HPDE6-E6E7 (cell line): ENCODE measurements at regions not wholly inside any gene's neighbourhood (a gene's known extent, or its start where the extent isn't known, plus 50 kb on each side); places are given as distances from the start of the nearest gene placed in this dataset.

Experiments
- DNase-seq: peaks from one replicate; pipeline ENCODE4 v3.0.0; 2011; ENCODE audit warnings: missing footprints; ENCODE audit errors: extremely low spot score

- no peak for DNase-seq
Observed at GRCh38 chr3:150268426-150269391, 139.4 kb upstream of the TSC22D2 start.

DNA sequence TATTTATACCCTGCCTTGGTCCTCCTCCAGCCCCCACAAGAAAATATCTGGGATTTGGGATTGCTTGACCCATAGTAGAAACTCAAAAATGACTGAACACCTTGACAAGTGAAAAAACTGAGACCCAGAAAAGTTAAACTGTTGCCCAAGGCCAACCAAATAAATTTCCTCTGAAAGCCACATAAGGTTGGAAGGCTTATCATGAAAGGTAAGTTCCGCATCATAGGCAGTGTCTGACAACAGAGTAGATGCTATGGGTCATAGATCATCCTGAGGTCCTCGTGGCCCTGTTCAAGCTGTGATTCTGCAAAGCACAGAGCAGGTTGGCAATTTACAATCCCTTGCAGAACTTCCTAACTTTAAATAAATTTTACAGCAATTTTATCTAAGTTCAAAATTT lies 140.8 kb upstream of the TSC22D2 start:
- no peak for DNase-seq

DNA sequence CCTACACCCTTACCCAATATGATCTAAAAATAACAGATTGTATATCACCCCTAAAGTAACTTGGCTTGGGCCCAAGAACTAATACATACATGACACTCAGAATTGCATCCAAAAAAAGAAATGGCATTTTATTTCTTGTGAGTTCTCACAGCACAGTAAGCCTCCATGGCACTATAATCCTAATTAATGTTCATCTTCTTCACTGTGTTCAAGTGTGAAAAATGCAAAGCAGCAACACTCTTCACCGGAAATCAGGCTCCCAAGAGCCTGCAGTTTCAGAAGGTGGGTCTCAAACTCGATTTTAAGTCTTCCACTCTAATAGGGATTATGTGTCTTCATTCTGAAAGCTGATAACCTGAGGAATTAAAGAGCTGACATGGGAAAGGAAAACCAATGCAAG lies 142.8 kb upstream of the TSC22D2 start:
- DNase-seq: no peak

GRCh38 chr3:150264561-150265279 lies 143.4 kb upstream of the TSC22D2 start:
- no peak for DNase-seq

- DNase-seq: no peak
Observed at GRCh38 chr3:150261958-150262357, 146.1 kb upstream of the TSC22D2 start.

- no peak for DNase-seq
Observed at GRCh38 chr3:150261418-150261817, 146.7 kb upstream of the TSC22D2 start.

- no peak for DNase-seq
Observed at GRCh38 chr3:150260398-150260710, 147.7 kb upstream of the TSC22D2 start.

DNA sequence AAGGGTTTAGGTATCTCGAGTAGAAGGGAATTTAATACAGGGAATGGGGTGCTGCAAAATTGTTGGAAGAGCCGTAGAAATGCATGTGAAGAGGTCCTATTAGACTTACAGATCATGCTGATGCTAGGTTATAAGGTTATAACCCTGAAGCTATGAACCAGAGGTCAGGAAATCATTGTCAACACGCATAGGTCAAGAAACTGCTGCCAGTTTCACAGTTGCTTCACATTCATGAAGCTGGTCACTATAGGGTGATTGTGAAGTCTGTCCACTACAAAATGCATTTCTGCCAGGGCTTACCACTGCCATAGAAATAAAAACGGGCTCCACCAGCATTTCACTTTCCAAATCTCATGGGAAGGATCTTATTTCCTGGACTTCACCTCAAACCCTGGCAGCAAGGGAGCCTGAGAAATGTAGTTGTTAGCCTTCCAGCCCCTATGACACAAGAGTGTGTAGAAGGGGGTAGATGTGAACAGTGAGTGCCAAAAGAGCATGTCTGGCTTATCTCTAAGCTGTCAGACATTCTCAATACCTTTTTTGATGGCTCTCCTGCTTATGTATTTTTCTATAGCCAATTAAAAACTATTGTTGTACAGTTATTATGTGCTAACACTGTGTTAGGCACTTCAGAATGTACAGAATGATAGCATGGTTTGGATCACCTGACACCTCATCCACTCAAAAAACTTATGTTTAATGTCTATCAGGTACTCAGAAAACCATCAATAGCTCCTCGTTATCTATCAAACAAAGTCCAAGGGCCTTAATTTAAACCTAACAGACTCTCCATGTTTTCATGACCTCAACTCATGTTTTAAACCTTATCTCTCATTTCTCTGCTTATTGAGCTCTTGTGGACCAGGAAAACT lies 148.3 kb upstream of the TSC22D2 start:
- DNase-seq: no peak

- DNase-seq: no peak
Observed at GRCh38 chr3:150256782-150257181, 151.3 kb upstream of the TSC22D2 start.

GRCh38 chr3:150256318-150256717 lies 151.8 kb upstream of the TSC22D2 start:
- no peak for DNase-seq

- DNase-seq: no peak
Observed at GRCh38 chr3:150255826-150256225, 152.3 kb upstream of the TSC22D2 start.

- DNase-seq: no peak
Observed at GRCh38 chr3:150255413-150255812, 152.7 kb upstream of the TSC22D2 start.

DNA sequence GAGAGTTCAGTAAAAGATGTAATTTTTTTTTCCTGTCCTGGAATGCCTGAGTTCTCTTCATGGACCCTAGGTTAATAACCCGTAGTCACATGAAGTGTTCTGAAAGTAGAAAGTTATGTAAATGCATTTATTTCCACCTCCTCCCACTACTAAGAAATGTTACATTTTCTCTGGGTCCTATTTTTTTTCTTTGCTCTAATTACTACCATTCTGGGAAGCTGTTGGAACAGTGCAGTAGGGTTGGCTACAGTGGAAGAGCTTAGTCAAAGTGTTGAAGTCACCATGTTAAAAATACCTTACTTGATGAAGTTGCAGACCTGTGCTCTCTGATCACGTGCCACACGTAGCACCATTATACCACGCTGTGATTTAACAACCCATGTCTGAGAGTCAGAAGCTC lies 153.8 kb upstream of the TSC22D2 start:
- DNase-seq: no peak

DNA sequence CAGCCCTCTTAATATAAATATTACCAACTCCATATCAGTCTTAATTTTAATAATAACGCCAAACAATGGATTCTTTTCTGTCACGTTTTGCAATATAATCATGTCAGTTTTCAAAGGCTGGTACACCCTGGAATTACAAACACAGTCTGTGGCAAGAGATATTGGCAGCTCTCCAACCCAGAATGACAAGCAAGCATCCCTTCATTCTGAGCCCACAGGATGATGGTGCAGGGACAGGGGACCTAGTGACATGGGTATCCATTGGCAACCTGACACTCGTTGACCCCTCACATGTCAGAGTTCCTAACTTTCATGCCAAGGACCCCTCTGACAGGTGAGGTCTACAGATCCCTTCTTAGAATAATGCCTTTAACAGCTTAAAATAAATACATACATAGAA lies 154.5 kb upstream of the TSC22D2 start:
- DNase-seq: no peak

- no peak for DNase-seq
Observed at GRCh38 chr3:150252462-150252861, 155.6 kb upstream of the TSC22D2 start.

- no peak for DNase-seq
Observed at GRCh38 chr3:150251187-150252062, 156.7 kb upstream of the TSC22D2 start.

DNA sequence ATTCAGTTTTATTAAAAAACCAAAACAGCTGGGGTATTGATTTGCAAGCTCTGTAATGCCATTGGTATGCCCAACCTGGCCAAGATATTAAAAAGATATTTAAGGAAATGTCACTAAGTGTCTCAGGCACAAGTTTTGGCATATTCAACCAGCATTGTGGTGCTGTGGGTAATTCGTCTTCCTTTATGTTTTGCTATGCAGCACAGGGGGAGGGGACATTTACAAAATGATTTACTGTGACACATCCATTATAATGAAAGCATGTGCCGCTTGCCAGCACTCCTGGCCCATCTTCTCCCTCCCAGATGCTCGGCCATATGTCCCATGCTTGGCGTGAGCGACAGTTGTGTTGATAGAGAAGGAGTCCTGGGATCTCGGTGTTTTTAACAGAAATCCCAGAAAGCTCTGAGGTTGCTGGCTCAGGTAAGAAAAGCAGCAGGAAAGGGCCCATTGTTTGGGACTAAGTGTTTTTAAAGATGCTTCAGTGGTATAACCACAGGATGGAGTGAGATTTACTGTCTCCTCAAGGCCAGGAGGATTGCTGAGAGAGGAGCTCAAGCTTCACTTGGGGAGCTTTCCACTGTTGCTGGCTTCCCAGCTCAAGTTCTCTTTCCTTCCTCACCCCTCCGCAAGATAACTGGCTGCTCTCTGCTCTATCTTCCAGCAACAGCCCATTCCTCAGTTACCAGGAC lies 158.2 kb upstream of the TSC22D2 start:
- DNase-seq: no peak

DNA sequence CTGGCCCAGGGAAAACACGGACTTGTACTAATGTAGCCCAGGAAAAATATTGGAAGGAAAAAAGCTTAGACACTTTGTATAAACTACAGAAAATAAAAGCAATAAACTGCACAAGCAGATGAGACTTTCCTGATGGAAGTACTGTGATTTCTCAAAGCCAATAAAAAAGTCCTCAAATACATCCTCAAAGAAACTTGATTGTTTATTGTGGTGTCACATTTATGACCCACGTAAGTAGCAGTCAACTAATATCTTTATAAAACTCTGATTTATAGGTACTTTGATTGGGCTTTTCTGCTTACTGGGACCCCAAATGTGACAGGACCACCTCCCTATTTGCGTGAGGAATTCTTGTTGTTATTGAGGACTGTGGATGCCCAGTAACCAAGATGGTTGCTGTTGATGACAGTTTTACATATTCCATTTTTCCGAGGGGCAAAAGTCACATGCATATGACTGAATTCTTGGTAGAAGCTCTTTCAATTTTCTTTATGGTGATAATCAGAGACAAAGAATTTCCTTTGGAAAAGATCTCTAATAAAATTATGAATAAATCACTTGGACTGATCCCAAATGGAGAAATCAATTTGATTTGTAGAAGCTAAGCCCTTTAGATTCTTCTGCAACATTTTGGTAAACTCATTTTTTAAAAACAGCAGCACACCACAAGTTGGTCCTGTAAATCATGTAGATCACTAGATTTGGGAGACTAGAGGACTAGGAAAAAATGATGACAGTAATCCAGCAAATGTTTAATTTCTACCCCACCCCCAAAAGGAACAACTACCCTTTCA lies 159.0 kb upstream of the TSC22D2 start:
- no peak for DNase-seq

DNA sequence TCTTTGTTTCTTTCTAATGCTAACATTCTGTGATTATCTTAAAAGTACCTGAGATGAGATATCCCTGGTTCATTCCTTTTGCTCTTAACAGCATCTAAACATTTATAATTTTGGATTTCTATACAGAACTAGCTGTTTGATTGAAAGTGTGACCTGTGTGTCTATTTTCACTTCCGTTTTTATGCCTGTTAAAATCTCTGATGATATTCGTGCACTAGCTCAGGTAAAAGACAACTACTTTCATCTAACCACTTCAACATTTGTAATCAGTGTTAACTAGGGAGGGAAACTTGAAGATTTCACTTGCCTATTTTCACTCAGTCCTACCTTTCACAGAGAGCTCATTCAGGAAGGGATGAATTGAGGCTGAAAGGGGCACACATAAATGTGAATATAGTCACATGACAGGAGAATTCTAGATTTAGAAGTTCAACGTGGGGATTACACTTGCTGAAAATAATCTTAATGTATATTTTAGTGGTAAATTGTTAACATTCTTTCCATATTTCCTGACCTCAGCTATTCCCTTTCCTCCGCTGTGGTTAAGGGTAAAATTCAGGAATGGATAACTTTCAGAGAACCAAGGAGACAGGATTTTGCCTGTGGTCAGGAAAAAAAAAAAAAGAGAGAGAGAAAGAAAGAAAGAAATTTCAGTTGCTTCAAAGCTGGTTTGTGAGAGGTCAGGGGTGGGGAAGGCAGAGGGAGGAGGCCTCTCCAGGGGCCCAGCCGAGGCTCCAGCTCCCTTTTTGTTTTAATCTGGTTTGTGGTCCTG lies 159.8 kb upstream of the TSC22D2 start:
- no peak for DNase-seq
